Kidney tubule cell (primary cell): ENCODE measurements at regions not wholly inside any gene's neighbourhood (a gene's known extent, or its start where the extent isn't known, plus 50 kb on each side); places are given as distances from the start of the nearest gene placed in this dataset.
A peak's percentile ranks its signal among the peaks of the same experiment; 100 is the strongest.

Experiments
- DNase-seq: peaks from one replicate; pipeline ENCODE4 v3.0.0-alpha.2; 2018; ENCODE audit warnings: low spot score

DNA sequence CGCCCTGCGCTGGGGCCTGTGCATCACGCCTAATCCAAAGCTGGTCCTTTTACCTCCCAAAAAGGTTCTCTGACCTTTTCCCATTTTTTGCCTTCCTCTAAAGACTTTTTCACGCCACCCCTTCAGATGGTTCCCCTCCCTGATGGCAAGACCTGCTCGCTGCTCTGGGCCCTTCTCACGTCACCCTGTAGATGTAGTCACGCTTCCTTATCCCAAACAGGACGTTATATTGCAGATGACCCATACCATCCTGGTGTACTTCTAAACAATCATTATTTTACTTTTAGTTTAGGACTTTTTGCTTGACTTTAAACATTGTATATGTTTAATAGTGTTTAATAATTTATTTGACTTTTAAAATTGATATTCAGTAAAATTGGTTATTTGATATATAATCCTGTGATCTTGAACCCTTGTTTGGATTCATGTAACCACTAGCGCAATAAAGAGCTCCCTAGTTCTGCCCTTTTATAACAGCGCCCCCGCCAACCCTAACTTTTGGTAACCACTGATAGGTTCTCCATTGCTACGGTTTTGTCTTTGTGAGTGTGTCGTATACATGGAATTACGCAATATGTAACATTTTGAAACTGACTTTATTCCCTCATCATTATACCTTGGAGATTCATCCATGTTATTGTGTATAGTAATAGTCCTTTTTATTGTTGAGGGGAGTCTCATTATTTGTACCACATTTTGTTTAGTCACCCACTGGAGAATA lies 159.0 kb upstream of the CHRNA7 start:
- DNase-seq, result no peak

DNA sequence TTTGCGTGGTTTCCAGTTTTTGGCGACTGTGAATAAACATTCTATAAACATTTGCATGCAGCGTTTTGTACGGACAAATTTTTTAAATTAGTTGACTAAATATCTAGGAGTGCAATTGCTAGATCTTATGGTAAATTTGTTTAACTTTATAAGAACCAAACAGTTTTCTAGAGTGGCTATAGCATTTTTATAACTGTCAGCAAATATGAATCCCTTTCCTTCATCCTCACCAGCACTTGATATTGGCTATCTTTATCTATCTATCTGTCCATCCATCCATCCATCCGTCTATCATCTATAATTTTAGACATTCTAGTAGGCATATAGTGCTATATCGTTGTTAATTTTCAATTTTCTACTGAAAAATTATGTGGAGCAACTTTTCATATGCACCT lies 158.4 kb upstream of the CHRNA7 start:
- no peak for DNase-seq

DNA sequence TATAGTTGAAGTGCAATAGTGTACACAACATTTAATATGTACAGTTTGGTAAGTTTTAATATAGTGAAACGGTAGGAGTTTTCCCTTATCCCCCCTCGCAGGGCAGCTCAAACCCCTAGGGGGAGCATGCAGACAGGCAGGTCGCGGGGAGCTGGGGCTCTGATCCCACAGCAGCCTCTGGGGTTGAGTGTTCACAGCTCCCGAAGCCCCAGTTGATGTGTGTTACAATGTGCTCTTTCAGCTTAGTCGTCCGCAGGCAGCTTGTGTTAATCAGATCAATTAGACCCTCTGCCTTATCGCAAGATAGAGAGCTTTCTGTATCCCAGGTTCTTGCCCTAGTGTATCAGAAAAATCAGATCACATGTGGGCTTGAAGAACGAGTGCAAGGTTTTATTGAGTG lies 143.1 kb upstream of the CHRNA7 start:
- DNase-seq, result no peak

DNA sequence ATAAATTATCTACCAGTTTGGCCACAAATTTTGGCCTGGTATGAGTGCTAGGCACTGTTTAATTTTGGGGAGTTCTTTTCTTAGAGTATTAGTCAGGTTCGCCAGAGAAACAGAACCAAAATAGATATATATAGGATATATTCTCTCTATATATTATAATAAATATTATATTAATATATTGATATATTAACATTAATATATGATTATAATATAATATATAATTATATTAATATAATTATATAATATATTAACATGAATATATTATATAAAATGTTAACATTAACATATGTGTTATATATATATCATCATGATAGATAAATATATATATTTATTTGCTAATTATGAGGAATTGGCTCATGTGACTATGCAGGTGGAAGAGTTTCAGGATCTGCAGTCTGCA lies 137.8 kb upstream of the CHRNA7 start:
- no peak for DNase-seq

DNA sequence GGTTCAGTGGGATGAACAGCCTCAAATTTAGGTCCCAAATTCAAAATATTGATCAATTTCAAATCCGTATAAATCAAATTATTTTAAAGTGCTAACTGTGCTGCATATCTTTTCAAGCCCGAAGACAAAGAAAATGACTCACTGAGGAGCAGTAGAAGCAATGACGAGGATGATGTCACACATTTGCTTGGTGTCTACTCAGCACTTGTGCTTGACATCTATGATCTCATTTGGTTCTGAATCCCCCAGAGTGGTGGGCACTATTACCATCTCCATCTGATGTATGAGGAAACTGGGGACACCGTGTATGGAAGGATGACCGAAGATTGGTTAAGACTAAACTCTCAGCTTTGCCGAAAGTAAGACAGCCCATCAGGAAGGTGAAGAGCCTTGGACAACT lies 136.5 kb upstream of the CHRNA7 start:
- DNase-seq, result no peak

DNA sequence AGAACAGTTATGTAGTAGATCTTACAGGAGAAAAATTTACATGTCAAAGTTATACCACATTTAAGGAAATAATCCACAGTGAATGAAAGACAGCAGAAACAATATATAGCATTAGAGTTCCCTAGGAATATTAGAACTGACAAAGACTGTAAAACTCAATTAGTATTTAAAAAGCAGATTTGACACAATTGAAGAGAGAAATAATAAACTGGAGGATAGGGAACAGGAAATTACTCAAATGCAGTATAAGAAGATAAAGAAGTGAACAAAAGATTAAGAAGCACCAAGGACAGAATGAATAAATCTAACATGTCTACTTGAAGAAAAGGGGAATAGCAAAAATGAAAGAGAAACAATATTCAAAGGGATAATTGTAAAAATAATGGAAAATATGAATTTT lies 132.6 kb upstream of the CHRNA7 start:
- DNase-seq, result no peak

DNA sequence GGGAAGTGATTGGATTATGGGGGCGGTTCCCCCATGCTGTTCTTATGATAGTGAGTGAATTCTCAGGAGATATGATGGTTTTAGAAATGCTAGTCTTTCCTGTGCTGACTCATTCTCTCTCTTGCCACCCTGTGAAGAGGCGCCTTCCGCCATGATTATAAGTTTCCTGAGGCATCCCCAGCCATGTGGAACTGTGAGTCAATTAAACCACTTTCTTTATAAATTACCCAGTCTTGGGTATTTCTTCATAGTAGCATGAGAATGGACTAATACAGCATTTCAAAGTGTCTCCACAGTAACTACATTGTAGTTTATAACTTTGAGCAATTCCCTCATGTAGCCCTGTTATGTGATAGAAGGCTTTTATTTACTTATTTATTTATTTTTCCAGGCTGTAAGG lies 128.8 kb upstream of the CHRNA7 start:
- DNase-seq, result peak; percentile 3

DNA sequence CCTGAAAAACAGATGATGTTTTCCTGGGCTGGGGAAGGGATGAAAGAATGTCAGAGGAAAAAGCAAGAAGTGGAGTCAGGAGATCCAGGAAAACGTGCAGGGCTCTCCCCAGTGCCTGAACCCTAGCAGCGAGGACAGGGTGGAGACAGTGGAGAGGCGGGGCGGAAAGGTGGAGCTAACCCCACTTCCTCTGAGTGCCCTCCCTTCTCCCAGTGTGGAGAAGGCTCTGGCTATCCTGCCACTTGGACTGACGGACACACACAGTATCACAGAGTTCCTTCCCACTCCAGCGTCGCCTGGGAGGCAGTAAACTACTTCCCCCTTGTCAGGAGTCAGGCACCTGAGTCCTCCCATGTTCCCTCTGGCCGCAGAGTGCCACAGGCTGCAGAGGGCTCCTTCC lies 125.3 kb upstream of the CHRNA7 start:
- no peak for DNase-seq

DNA sequence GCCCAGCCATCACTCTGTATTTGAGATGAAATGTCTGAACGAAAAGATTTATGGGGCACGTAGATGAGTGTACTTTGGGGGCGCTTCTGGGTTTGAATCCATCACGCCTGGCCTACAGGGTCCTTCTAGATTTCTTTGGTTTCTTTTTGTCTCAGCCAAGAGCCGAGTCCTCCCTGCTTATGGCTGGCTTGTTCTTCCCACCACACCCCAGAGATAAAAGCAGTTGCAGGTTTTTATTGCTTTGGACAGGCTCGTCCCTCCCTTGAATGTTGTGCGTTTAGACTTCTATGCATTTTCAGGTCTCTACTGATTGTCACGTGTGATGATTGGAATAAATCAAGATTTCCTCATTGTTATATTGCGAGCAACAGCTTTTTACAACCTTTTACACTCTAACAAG lies 104.8 kb upstream of the CHRNA7 start:
- DNase-seq, result no peak

DNA sequence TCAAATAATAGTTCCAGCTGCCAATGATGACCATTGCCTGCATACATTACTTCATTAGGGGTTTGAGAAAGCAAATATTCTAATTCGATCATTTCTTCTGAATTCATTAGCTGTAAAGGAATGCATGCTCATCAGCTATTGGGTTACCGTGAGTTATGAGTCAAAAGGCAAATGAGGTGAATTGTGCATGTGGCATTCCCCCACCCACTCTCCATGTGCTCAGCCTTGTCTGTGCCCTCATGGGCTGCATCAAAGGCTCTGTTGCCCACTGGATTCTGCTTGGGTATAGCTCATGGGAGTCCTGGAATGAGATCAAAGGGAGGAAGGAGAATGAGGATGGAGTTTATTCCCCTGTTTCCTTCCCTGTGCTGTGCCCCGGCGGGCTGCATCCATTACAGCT lies 99.3 kb upstream of the CHRNA7 start:
- DNase-seq, result no peak

DNA sequence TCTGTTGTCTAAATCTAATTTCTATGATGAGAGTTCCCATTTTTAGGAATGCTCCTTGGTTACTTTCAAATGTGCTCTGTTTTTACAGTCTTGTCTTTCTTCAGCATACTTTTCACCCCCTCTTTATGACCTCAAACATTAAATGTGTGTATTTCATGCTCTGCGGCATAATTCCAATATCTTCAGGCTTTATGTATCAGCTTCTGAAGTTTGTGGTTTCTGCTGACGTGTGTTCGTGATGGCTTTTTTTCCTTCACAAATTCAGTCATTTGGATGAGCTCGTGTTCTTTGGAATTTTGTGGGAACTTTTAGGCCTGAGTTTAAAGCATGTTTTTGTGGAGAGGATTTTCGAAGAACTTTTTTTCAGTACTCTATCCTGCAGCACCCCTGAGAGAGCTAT lies 97.7 kb upstream of the CHRNA7 start:
- no peak for DNase-seq

DNA sequence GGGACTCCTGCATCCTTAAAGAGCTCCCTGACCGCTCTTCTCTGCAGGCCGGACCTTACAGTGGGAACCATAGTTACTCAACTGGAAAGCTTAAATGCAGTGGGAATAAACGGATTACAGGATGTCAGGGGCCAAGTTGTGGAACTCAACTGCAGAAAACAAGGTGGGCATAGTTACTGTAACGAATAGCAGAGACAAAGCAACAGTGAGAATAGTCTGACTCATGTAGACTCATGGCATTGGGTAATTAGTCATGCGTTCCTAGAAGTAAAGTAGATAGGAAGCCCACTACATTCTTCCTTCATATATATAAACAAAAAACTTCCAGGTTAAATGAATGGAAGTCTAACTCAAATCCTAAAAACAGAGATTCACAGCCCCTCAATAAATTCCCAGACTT lies 95.5 kb upstream of the CHRNA7 start:
- DNase-seq, result peak; percentile 57

DNA sequence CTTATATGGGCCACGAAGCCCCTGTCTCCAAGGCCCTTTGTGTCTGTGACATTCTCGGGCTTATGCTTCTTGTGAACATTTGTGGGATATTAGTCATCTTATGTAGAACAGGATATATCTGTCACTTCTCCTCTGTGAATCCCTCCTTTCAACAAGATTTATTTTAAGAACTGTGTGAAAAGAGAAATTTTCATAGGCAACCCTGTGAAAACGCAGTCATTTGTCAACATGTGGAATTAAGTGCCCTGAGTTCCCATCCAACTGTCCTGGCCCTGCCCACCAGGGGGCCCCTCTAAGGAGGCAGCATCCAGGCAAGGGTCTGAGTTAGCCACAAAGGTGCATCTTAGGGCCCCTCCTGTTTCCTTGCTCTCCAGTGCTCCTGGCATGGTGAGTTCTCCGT lies 76.8 kb upstream of the CHRNA7 start:
- DNase-seq, result no peak

DNA sequence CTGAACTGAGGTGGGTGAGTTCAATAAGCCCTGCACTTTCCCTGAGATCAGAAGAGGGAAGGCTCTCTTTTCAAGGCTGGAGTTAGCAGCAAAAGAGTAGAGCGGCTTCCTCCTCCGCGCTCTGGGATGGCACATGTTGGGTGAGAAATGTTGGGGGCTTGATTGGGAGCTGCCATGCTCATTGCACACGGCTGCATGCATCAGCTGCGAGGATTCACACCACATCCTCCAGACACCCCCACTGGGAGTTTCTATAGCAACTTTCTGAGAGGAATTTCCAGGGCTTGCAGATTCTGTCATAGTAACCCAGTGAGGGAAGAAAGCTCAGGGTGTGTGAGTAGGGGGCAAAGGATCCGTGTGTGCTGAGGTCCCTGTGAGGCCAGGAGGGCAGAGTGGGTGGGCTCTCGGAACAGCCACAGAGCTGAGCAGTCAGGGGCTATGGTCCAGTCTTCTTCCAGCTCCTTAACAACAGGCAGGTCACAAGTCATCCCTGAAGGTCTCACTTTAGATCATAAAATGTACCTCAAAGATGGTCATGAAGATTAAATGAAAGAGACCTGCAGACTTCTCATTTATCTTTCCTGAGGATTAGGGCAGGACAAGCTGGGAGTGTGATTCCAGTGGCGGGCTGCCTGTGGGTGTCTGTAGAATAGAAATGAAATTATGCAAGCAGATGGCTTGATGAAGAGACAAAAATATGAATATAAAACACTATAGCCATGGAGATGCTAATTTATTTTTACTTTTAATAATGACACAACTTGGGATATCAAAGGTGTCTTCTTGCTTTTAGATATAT lies 75.7 kb upstream of the CHRNA7 start:
- DNase-seq, result no peak

DNA sequence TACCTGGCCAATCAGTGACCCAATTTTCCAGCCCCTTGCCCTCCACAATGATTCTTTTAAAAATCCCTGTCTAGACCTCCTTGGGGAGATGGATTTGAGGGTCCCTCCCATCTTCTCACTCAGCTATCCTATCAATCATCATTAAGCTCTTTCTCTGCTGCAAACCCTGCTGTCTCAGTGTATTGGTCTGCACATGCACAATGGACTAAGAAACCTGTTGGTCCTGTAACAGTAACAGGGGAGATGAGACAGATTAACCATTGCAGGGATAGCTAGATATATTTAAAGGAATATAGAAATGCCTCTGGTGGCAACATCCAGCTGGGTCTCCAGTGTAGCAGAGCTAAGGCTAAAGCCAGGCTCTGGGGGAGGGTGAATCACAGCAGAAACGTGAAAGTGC lies 74.6 kb upstream of the CHRNA7 start:
- no peak for DNase-seq

DNA sequence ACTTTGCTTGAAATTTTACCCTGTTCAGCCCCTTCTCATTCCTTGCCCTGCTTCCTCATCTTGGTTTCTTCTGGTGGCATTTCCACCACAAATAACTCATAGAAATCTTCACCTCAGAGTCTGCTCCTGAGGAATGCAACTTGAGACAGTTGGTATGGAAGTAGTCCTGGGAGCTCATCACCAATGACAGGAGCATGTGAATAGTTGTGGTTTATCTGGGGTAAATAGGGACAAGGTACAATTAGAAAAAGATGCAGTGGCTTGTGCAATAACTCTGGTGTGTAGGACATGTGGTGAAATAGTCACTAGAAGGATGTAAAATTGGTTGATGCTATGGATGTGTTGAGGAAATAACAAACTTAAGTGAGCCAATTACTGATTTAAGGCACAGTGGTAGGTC lies 72.7 kb upstream of the CHRNA7 start:
- DNase-seq, result no peak

DNA sequence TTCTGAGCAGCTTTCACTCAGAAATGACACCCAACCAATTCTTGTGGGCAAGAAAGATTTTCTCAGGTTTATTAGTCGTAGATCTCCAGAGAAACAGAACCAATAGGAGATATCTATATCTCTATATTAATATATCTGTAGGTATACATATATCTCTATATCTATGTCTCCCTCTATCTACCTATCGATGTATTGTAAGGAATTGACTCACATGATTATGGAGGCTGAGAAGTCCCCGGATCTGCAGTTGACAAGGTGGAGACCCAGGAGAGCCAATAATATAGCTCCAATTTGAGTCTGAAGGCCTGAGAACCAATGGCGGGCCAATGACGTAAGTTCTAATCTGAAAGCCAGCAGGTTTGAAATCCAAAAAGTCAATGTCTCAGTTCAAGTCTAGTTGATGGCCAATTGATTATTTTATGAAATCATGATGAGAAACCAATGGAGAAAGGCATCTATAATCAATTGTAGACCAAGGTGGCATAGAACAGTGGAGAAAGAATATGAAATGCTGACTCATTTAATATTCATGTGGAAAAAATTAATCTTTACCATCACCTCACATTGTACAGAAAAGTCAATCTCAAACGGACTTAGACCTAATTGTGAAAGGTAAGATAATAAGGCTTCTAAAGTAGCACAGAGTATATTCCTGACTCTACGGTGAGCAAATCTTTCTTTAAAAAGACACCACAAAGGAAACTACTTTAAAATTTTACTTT lies 65.6 kb upstream of the CHRNA7 start:
- DNase-seq, result no peak

DNA sequence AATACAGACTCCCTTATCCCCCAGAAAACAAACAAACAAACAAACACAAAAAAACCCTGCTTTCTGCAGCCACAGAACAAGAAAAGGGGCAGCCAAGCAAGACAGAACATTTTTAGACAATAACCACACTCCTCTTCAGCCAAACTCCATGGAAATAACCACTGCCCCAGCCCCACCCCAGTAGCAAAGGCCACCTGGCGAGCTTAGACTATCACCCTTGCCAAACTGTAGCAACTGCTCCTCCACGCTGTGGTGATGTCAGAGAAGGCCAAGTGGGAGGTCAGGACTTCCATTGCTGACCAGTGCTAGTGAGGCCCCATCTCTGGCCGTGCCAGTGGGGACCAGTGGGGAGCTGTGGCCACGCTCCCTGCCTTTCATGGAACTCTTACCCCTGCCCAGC lies 60.3 kb upstream of the CHRNA7 start:
- no peak for DNase-seq

DNA sequence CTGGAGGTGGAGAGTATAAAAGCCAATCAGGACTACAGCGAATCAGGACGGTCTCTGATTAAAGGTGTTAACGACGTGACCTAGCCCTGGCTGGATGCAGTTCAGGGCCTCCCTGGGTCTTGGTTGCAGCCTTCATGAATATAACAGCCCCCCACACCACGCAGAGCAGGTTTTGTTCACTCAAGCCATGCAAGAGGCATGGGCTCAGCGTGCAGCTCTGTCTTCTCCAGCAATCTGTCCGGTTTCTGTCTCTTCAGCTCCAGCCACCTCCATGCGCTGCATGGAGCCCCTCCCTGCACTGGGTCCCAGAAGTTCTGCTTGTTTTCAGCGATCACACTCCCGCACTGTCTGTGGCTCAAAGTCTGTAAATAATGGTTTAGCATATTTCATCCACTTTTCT lies 57.1 kb upstream of the CHRNA7 start:
- no peak for DNase-seq

DNA sequence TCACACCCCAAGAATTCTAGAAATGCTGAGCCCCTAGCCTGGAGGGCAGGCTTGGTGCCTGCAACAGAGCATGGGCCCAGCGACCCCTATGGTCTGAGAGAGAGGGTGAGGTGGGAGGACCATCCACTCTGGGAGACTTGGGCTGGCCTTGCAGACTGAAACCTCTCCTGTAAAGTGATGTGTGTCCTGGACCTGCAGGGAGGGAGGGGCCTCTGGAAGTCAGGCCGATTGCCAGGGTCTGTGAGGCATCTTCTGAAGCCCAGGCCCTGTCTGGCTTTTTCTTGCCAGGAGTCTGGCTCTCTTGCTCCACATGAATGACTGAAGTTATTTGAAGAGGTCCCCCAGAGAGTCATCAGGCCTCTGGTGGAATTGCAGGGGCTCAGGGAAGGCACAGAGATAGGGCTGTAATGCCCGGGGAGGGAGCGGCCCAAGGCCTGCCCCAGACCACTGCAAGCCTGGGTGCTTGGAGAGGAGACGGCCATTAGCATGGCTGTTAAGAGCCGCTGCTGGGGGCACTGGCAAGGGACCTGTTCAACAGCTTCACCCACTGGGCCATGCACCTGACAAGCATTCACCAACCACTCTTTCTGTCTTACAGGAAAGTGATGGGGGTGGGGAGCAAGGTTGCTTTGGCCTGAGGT lies 56.0 kb upstream of the CHRNA7 start:
- DNase-seq, result no peak

DNA sequence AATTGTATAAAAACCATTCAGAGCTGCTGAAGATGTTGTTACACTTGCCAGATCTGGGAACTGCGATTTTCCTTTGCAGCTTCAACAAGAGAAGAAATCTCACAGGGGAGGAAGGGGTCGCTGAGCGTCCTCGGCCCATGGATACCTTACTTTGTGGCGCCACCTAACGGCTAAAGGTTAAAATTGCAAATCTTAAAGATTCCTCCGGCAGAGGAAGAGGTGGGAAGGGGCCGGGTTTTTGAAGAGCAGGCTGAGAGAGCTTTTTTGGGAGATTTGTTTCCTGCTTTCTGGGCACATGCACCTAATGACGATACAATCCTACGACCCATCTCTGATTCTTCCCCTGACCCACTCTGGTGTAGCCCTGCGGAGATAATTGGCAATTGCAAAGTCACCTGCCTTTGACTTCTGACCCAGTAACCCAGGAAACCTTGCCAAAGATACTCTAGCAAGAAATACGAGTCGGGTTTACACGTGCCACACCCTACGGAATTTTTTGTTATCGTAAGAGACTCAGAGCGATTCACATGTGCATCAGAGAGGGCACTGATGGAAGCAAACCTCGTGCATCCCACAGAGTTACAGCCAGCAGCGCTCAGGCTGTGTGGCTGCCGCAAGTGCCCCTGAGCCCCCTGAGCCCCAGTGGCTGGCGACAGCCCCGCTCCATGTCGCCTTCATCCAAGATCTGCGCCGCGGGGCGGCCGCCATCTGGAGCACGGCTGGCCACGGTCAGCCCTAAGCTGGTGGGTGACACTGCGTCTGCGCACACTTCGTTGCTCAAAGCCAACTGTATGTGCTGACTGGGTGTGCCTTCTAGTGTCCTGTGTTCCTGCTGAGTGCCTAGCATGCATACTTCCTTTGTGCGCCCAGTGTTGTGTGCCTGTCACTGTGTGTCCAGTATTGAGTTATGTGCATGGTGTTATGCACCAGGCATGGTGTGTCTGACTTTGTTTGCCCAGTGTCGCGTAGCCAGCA lies 55.2 kb upstream of the CHRNA7 start:
- DNase-seq, result peak; percentile 40

DNA sequence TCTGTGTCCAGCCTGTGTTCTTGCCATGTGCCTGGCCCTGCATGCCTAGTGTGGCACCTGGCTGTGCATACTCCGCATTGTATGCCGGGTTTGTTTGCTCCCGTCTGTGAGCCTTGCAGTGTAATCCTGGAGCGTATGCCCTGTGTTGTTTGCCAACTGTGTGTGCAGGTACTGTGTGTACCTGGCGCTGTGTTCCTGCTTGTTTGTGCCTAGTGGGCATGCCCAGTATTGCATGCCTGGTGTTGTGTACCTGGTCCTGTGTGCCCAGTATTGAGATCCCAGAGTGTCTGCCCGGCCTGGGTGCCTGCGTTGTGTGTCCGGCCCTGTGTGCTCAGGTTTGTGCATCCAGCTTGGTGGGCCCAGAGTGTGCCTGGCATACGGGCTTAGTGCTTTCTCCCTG lies 54.5 kb upstream of the CHRNA7 start:
- no peak for DNase-seq
